H1 (cell line): ENCODE measurements at regions not wholly inside any gene's neighbourhood (a gene's known extent, or its start where the extent isn't known, plus 50 kb on each side); places are given as distances from the start of the nearest gene placed in this dataset.

Experiments
- TBP ChIP-seq: IDR thresholded peaks from 2 replicates; pipeline ENCODE4 v1.6.1; 2011; ENCODE audit warnings: low read depth, low read length, improper control_type of control experiment

- TF ChIP-seq TBP, result no peak
Observed at GRCh38 chr3:34200576-34200975, 402.1 kb downstream of the PDCD6IP start (continued).
